HG03378 (cell line): ENCODE measurements at regions not wholly inside any gene's neighbourhood (a gene's known extent, or its start where the extent isn't known, plus 50 kb on each side); places are given as distances from the start of the nearest gene placed in this dataset.

ENCODE experiments used
- ATAC-seq: cut with Tn5 transposase; IDR thresholded peaks from one replicate; pipeline ENCODE4 v1.9.1; 2021; ENCODE audit warnings: mild to moderate bottlenecking, moderate library complexity; ENCODE audit not compliant: unreplicated experiment

DNA sequence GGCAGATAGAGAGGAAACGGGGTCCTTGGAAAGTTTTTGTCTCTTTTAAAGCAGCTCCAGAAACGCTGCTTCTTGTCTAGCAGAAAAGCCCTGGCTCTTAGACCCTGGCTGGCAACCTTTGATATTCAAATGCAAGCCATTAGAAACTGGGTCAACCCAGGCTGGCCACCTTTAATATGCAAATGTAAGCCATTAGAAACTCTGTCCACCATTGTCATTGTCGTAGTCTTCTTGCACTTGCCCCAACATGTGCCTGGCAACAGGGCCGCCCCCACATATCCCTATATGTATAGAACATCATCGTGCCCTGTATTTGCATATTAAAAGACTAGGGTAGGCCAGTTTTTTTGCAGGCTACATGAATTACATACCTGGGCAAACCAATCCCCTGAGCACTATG, 621.3 kb upstream of the DPP6 start:
- ATAC-seq, result no peak

DNA sequence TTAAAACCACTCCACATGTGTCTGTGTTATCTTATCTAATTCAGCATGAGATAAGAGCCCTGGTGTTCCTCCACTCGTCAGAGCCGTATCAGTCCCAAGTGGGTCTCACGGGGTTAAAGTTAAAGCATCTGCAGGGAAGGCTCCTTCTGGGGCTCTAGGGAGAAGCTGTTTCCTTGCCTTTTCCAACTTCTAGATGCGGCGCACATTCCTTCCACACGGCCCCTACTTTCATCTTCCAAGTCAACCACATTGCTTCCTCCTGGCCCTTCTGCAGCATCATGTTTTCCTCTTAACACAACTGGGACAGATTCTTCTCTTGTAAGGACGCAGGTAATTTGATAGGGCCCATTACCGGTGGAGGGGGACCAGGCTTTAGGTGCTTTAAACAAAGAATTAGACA, 620.1 kb upstream of the DPP6 start:
- no peak for ATAC-seq

GRCh38 chr7:153433223-153433622, 619.0 kb upstream of the DPP6 start:
- ATAC-seq, result no peak

DNA sequence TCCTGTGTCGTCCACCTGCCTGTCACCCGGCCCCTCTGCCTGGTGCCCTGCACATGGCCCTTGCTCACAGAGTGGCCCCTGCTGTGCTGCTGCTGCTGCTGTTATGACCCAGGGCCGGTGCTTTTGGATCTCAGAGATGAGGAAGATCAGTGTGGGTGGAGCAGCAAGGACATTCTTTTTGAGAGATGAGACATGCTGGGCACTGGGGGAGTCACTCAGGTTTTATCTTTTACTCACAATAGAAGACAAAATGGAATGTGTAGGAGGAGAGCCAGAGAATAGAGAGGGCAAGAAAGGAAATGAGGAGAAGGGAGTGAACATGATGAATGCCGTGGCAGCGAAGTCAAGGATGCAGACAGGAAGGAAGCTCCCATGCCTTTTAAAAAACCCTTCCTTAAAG, 611.5 kb upstream of the DPP6 start:
- no peak for ATAC-seq

DNA sequence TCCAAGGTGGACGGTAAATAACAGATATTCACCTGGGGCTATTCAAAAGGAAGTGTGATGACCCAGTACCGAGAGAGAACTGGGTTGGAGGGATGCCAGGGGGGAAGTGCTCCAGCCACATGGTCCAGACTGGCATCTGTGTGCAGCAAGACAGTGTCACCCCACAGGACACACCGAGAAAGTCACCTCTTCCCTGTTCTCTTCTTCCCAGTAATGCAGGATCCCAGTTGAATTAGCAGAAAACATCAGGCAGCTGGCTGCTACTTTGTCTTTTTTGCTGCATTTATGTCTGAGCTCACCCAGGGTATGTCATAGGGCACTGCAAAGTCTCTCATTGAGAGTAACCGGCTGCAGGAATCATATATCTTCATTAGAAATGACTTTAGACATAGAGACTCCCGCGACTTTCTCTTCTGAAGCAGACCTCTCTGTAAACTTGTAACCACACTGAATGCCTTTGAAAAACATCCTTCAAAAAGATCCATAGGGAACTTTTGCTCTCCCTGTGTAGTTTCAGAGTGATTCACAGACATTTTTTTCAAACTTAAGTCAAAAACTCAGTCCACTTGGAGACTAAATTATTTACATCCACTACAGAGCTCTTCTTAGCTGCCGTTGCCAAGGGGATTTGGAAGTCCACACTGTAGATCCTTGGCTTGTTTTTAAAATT, 609.0 kb upstream of the DPP6 start:
- no peak for ATAC-seq

GRCh38 chr7:153444641-153445040, 607.6 kb upstream of the DPP6 start:
- no peak for ATAC-seq

DNA sequence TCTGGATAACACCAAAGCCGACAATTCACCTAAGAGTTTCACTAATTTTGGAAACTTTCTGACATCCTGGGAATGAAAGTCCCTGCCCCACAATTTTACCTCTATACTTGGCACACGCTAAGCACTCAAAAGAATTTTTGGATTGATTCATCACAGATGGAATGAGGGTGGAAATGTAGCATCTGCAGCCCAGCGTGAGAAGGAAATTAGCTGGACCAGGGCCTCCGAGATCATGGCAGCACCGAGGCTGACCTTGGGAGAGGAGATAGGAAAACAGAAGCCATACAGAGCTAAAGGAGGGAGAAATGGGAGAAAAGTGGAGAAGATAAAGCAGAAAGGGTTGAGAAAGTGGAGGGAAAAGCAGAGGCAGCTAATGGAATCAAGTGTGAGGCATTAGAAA, 606.6 kb upstream of the DPP6 start:
- ATAC-seq, result no peak

DNA sequence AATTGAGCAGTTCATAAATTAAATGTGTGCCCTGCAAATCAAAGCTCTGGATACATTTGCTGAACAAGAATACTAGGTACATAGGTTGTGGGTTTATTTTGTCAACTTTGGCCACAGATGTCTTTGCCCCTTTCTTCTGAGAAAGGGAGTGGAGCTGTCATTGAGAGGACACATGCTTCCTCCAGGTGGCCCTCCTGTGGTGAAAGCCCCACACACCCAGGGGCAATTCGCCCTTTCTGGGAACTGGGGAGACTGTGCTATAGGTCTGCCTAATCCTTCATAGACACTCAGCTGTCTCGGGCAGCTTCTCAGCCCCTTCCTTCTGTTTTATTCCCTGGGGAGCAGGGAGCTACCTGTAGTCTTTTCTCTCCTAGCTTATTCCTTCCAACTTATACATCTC, 605.7 kb upstream of the DPP6 start:
- ATAC-seq, result no peak

DNA sequence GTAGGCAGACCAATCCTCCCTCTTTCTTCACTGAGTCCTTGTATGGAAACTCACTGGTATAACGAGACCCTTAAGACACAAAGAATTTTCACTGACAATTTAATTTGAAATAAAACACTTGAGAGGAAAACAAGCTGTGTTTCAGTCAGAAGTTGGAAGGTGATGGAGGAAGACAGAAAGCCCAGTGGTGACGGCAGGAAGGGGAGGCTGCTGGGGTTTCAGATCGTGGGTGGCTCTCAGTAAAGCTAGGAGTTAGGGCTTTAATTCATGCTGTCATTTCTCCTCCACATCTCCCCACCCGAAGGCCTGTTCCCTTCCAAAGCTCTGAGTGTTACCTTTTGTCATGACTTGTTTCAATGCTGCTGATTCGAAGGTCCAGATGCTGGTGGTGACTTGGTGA, 605.2 kb upstream of the DPP6 start:
- ATAC-seq, result no peak

GRCh38 chr7:153452661-153453060, 599.5 kb upstream of the DPP6 start:
- ATAC-seq, result no peak

DNA sequence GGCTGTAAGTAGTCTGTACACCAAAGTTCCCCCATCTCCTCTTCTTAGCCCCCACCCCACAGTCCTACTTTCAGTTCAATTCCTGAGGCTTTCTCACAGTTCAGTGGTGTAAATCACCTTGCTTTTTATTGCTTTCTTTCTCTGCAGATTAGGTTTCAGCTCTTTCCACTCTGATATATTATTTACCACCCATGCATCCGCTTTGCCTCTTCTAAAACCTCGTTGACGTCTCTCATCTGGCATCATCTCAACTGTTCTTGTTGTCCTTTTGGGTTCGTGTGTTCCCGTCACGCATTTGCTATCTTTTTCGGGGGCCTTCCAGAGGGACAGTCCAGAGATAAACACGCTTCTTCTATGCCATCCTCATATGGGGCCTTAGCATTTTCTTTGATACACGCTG, 597.9 kb upstream of the DPP6 start:
- ATAC-seq, result no peak

GRCh38 chr7:153457746-153458145, 594.5 kb upstream of the DPP6 start:
- no peak for ATAC-seq

DNA sequence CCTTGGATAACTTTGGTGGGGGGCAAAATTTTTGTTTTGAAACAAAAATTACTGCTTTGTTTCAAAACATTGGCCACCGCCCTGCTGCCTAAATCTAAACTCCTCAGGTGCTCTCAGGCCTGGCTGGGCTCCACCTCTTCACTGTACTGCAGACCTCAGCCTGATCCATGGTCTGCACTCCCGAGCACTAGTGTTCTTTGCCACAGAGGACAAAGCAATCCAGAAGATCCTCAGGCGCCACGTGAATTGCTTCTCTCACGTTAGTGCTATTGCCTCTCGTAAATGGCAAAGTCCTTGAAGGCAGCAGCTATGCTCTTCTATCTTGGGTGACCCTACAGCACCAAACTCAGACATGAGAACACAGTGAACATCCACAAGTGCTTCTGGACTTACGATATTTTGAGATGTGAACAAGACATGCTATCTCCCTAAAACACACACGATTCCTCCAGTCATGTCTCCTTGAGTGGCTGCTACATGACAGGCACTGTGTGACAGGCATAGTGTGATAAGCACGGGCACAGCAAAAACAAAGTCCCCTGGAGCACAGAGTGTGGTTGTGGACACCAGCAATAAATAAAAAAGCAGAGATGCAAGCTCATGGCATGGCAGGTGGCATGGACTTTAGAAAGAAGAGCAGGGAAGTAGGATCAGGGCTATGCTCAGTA, 582.1 kb upstream of the DPP6 start:
- no peak for ATAC-seq

DNA sequence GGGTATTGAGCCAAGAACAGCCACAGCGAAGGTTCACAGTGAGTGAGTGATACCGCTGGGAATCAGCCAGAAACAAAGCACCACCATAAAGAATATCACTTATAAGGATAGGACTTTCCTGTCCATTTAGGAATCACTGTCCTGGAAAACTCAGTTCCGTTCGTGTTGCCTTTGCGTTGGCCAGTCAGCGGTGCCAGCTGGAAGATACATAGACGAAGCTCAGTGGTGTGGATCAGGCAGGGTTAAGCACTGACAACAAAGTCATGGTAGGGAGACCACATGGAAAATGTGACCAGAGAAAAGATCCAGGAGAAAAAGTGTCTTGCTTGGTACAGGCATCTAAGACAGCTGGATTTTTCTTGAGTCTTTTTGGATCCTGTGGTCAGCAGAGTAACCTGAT, 579.7 kb upstream of the DPP6 start:
- ATAC-seq, result no peak

- ATAC-seq, result no peak
Observed at GRCh38 chr7:153473185-153473584, 579.0 kb upstream of the DPP6 start.

- ATAC-seq, result no peak
Observed at GRCh38 chr7:153475239-153475638, 577.0 kb upstream of the DPP6 start.

DNA sequence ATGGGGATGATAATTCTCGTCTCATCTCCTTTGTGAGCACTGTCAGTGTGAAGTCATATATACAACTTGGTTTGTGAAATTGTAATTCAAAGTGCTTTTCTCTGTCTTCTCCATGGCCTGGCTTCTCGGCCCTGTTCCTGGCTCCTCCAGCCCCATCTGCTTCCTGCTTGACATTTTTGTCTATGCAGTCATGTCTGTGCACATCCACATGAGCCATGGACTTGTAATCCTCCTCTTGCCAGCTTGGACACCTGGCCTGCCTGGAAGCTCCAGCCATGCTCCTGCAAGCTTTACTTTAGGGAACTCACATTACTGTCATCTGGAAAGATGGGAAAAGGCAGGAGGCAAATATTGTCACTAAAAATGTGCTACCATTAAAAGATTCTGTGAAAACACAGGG, 576.0 kb upstream of the DPP6 start:
- ATAC-seq, result no peak

DNA sequence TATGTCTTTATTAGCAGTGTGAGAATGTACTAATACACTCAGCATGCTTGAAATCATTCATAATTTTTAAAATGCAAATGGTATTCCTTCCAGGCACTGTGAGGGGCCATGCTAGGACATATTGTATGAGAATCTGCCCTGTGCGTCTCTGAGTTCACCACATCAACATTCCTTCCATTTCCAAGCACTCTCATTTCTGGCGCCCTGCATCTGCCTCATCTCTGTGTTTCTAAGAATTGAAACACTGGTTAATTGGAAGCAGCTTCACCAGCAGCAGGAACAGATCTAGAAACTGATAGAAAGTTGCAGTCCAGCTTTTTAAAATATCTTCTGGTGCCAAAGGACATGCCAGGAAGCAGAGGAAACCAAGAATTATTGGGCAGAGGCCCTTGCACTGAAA, 555.9 kb upstream of the DPP6 start:
- ATAC-seq, result no peak

DNA sequence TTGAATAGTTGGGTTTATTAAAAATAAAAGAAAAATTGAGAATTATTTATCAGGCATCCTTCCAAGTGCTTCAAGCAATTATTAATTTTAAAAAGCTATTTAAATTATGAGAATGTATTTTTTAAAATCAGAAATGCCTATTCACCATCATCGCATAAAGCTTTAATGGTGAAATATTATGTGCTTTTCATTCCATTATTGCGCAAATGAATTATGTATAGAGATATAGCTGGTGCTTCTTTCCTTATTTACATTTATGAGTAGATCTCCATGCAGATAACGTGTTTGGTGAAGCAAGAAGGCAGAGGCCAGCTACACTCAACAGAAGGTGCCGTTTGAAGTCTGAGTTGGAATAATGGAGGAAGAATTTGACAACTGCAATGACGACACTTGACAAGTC, 549.1 kb upstream of the DPP6 start:
- ATAC-seq, result no peak

GRCh38 chr7:153504288-153505075, 547.7 kb upstream of the DPP6 start:
- no peak for ATAC-seq

- no peak for ATAC-seq
Observed at GRCh38 chr7:153507885-153508284, 544.3 kb upstream of the DPP6 start.

GRCh38 chr7:153509768-153510167, 542.4 kb upstream of the DPP6 start:
- ATAC-seq, result no peak
